ENCODE measurements at regions not wholly inside any gene's neighbourhood (a gene's known extent, or its start where the extent isn't known, plus 50 kb on each side); places are given as distances from the start of the nearest gene placed in this dataset.

DNA sequence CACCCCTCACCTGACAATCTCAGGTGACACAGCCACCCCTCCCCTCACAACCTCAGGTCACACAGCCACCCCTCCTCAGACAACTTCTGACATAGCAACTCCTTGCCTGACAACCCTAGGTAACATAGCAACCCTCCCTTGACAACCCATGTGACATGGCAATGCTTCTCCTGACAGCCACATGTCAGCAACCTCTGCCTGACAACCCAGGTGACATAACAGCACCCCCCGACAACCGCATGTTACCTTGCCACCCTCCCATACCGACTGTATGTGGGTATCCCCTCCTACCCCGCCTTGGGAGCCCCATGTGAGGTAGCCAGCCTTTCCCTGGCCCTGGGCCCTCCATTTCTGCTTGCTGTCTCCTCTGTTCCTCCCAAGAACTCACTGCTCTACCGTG, 77.7 kb upstream of the B3GAT1 start:
- no peak for TF ChIP-seq HDGF (IDR thresholded peaks at IDR 0.05; ENCODE audit: borderline replicate concordance)
- no peak for TF ChIP-seq SP1 (IDR thresholded peaks at IDR 0.05)
- no peak for TF ChIP-seq ELF4 (IDR thresholded peaks at IDR 0.05)
- no peak for TF ChIP-seq TARDBP (IDR thresholded peaks at IDR 0.05)
- no peak for TF ChIP-seq SUZ12 (IDR thresholded peaks at IDR 0.05)
- no peak for TF ChIP-seq FOXM1 (IDR thresholded peaks at IDR 0.05; ENCODE audit: borderline replicate concordance)
- no peak for TF ChIP-seq FOXA1 (IDR thresholded peaks at IDR 0.05)
- TF ChIP-seq NFRKB (IDR thresholded peaks at IDR 0.05) = no peak
- TF ChIP-seq CTBP1 (IDR thresholded peaks at IDR 0.05; ENCODE audit: borderline replicate concordance) = no peak
- no peak for TF ChIP-seq BHLHE40 (IDR thresholded peaks at IDR 0.05; ENCODE audit: borderline replicate concordance)
